ENCODE measurements at regions not wholly inside any gene's neighbourhood (a gene's known extent, or its start where the extent isn't known, plus 50 kb on each side); places are given as distances from the start of the nearest gene placed in this dataset.
"Not testable (repeated sequence)": the region's sequence is repeated elsewhere in the genome, so short reads cannot be mapped to it uniquely, and the experiment has no call there.

GRCh38 chr18:60898111-60898510 lies 435.1 kb upstream of the CDH20 start:
- DNase-seq, result no peak

- DNase-seq, result no peak
Measured at GRCh38 chr18:60905699-60906098, 427.5 kb upstream of the CDH20 start.

- DNase-seq, result no peak
Measured at GRCh38 chr18:60910534-60910933, 422.7 kb upstream of the CDH20 start.

- DNase-seq, result no peak
Measured at GRCh38 chr18:60911504-60911903, 421.7 kb upstream of the CDH20 start.

GRCh38 chr18:60915160-60915559 lies 418.1 kb upstream of the CDH20 start:
- no peak for DNase-seq

GRCh38 chr18:60918862-60919261 lies 414.4 kb upstream of the CDH20 start:
- not testable (repeated sequence) for DNase-seq

- DNase-seq, result no peak
Measured at GRCh38 chr18:60925892-60926291, 407.3 kb upstream of the CDH20 start.

GRCh38 chr18:60929966-60930365 lies 403.3 kb upstream of the CDH20 start:
- DNase-seq, result no peak

GRCh38 chr18:60935041-60935910 lies 398.0 kb upstream of the CDH20 start:
- DNase-seq, result no peak

GRCh38 chr18:60936101-60936500 lies 397.1 kb upstream of the CDH20 start:
- DNase-seq, result no peak

GRCh38 chr18:60943297-60943696 lies 389.9 kb upstream of the CDH20 start:
- DNase-seq, result no peak

GRCh38 chr18:60950634-60951033 lies 382.6 kb upstream of the CDH20 start:
- DNase-seq, result no peak

- DNase-seq, result no peak
Measured at GRCh38 chr18:60951091-60951490, 382.1 kb upstream of the CDH20 start.

GRCh38 chr18:60962625-60963024 lies 370.6 kb upstream of the CDH20 start:
- no peak for DNase-seq

- no peak for DNase-seq
Measured at GRCh38 chr18:60965856-60966255, 367.4 kb upstream of the CDH20 start.

- no peak for DNase-seq
Measured at GRCh38 chr18:60966876-60967275, 366.4 kb upstream of the CDH20 start.

GRCh38 chr18:60975420-60975819 lies 357.8 kb upstream of the CDH20 start:
- no peak for DNase-seq

- DNase-seq, result no peak
Measured at GRCh38 chr18:60976976-60977375, 356.3 kb upstream of the CDH20 start.

- no peak for DNase-seq
Measured at GRCh38 chr18:60978338-60978737, 354.9 kb upstream of the CDH20 start.

- DNase-seq, result no peak
Measured at GRCh38 chr18:60980422-60981005, 352.7 kb upstream of the CDH20 start.

GRCh38 chr18:60981682-60982328 lies 351.4 kb upstream of the CDH20 start:
- no peak for DNase-seq

- no peak for DNase-seq
Measured at GRCh38 chr18:60982329-60982695, 350.9 kb upstream of the CDH20 start.

- no peak for DNase-seq
Measured at GRCh38 chr18:60982928-60983327, 350.3 kb upstream of the CDH20 start.

GRCh38 chr18:60984510-60984909 lies 348.7 kb upstream of the CDH20 start:
- no peak for DNase-seq
